Neutrophil (primary cell): ENCODE measurements at regions not wholly inside any gene's neighbourhood (a gene's known extent, or its start where the extent isn't known, plus 50 kb on each side); places are given as distances from the start of the nearest gene placed in this dataset.

Experiments
- H3K27ac ChIP-seq: fragments of 200-600 bp; sonication (generic); 2 replicates; pipeline ENCODE4 v1.5.1; 2016; ENCODE audit warnings: mild to moderate bottlenecking, moderate library complexity
- H3K27me3 ChIP-seq: fragments of 200-600 bp; sonication (generic); 2 replicates; pipeline ENCODE4 v1.6.0; 2016; ENCODE audit warnings: mild to moderate bottlenecking
- H3K36me3 ChIP-seq: fragments of 200-600 bp; sonication (generic); 2 replicates; pipeline ENCODE4 v1.5.1; 2017
- H3K4me1 ChIP-seq, 2 experiments: fragments of 200-600 bp in 1 of 2; sonication (generic) in 1 of 2; 1 replicate in 1 of 2; 2 replicates in 1 of 2; pipeline versions ENCODE4 v1.5.1 to v1.6.1; 2013 to 2016; ENCODE audit warnings: low read depth in 1 of 2, low read length in 1 of 2, mild to moderate bottlenecking in 1 of 2, moderate library complexity in 1 of 2; ENCODE audit not compliant: control insufficient read depth in 1 of 2, insufficient read depth in 1 of 2
- H3K4me3 ChIP-seq, 2 experiments: fragments of 200-600 bp in 1 of 2; sonication (generic) in 1 of 2; 1 replicate in 1 of 2; 2 replicates in 1 of 2; pipeline ENCODE4 v1.5.1; 2013 to 2016; ENCODE audit warnings: low read depth in 1 of 2, low read length in 1 of 2, mild to moderate bottlenecking in 1 of 2, moderate library complexity in 1 of 2
- H3K9me3 ChIP-seq: fragments of 200-600 bp; sonication (generic); 2 replicates; pipeline ENCODE4 v1.5.1; 2016
- TF ChIP-seq, protein P1 (sequence below): fragments of 200-600 bp; sonication (generic); IDR thresholded peaks from 2 replicates; pipeline ENCODE4 v1.5.1; 2016; ENCODE audit warnings: antibody characterized with exemption

DNA sequence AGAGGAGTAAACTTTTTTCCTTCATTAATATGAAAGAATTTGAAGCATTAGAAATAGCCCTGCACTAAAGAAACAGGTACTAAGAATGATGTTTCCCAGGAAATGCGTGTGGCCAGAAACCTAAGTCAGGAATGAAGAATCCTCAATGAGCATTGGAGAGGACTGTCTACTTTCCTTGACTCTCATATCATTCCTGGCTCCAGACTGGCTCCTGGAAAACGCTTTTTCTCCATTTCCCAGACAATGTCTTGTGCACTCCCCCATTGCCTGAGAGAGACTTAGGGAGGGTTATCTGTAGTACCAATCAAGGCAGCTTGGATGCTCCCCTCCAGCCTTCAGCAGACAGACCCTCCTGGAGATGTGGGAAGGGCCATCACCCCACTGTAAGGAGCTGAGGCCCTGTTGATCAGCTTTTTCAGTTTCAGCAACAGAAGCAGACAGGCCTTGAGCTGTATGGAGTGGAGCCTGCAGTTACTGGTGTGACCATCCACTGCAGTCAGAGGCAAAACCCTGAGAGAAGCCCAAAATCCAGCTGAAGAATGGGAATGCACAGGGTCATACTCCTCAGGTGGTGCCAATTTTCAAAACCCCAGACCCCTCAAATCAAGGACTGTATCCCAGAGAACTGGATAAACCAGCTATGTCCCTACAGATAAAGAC, 127.3 kb upstream of the NT5E start:
- no peaks in the 10 kb centered on the region for H3K9me3 ChIP-seq
- TF ChIP-seq, protein P1, sequence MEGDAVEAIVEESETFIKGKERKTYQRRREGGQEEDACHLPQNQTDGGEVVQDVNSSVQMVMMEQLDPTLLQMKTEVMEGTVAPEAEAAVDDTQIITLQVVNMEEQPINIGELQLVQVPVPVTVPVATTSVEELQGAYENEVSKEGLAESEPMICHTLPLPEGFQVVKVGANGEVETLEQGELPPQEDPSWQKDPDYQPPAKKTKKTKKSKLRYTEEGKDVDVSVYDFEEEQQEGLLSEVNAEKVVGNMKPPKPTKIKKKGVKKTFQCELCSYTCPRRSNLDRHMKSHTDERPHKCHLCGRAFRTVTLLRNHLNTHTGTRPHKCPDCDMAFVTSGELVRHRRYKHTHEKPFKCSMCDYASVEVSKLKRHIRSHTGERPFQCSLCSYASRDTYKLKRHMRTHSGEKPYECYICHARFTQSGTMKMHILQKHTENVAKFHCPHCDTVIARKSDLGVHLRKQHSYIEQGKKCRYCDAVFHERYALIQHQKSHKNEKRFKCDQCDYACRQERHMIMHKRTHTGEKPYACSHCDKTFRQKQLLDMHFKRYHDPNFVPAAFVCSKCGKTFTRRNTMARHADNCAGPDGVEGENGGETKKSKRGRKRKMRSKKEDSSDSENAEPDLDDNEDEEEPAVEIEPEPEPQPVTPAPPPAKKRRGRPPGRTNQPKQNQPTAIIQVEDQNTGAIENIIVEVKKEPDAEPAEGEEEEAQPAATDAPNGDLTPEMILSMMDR = no peak
- H3K36me3 ChIP-seq = no peaks in the 10 kb centered on the region
- no peaks in the 10 kb centered on the region for H3K27me3 ChIP-seq
- no peak overlapping the region for H3K27ac ChIP-seq
- no peaks in the 10 kb centered on the region for H3K4me1 ChIP-seq
- no peak overlapping the region for H3K4me3 ChIP-seq

DNA sequence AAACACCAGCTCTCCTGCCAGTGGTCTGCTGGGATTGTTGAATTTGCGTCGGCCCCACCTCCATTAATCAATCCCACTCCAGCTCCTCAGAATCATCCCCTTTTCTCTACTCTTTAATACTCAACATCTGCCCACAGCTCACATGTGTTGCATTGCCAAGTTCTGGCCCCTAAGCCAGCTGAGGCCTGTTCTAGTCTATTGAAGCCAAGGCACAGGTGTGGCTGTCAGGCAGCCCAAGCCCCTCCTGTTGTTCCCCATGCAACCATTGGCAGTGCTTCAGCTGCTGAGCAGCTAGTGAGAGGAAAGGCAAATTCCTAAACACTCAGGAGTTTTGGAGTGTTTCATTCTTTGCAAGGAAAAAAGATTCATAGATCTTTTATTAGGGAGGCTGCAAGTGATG, 128.0 kb upstream of the NT5E start:
- Histone ChIP-seq H3K36me3 (no peaks in the 10 kb centered on the region), H3K4me3 (no peak overlapping the region), H3K27me3 (no peaks in the 10 kb centered on the region), H3K27ac (no peak overlapping the region), H3K4me1 (no peaks in the 10 kb centered on the region), H3K9me3 (no peaks in the 10 kb centered on the region)
- TF ChIP-seq, protein P1 = no peak

DNA sequence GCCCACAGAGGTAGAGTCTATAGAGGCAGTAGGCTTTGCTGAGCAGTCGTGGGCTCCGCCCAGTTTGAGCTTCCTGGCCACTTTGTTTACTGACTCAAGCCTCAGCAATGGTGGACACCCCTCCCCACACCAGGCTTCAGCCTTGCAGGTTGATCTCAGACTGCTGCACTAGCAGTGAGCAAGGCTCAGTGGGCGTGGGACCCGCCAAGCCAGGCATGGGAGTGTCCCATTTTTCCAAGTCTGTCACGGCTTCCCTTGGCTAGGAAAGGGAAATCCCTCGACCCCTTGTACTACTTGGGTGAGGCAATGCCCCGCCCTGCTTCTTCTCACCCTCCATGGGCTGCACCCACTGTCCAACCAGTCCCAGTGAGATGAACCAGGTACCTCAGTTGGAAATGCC, 135.3 kb upstream of the NT5E start:
- H3K36me3 ChIP-seq = no peaks in the 10 kb centered on the region
- H3K9me3 ChIP-seq = no peaks in the 10 kb centered on the region

GRCh38 chr6:85300581-85300980, 149.3 kb upstream of the NT5E start:
- H3K27ac ChIP-seq = no peak overlapping the region
- no peaks in the 10 kb centered on the region for H3K9me3 ChIP-seq
- H3K4me3 ChIP-seq = no peak overlapping the region
- H3K4me1 ChIP-seq = no peaks in the 10 kb centered on the region
- H3K27me3 ChIP-seq = no peaks in the 10 kb centered on the region
- H3K36me3 ChIP-seq = no peaks in the 10 kb centered on the region
- TF ChIP-seq, protein P1 = no peak

More for the DNA sequence above, 135.3 kb upstream of the NT5E start:
- Histone ChIP-seq H3K27ac (no peak overlapping the region), H3K4me1 (no peaks in the 10 kb centered on the region), H3K27me3 (no peaks in the 10 kb centered on the region), H3K4me3 (no peak overlapping the region)
- TF ChIP-seq, protein P1 = no peak

GRCh38 chr6:85298553-85298952, 151.3 kb upstream of the NT5E start:
- Histone ChIP-seq H3K27ac (no peak overlapping the region), H3K4me3 (no peak overlapping the region), H3K27me3 (no peaks in the 10 kb centered on the region), H3K9me3 (no peaks in the 10 kb centered on the region), H3K36me3 (no peaks in the 10 kb centered on the region), H3K4me1 (no peaks in the 10 kb centered on the region)
- TF ChIP-seq, protein P1 = no peak
